ENCODE measurements at regions not wholly inside any gene's neighbourhood (a gene's known extent, or its start where the extent isn't known, plus 50 kb on each side); places are given as distances from the start of the nearest gene placed in this dataset.

DNA sequence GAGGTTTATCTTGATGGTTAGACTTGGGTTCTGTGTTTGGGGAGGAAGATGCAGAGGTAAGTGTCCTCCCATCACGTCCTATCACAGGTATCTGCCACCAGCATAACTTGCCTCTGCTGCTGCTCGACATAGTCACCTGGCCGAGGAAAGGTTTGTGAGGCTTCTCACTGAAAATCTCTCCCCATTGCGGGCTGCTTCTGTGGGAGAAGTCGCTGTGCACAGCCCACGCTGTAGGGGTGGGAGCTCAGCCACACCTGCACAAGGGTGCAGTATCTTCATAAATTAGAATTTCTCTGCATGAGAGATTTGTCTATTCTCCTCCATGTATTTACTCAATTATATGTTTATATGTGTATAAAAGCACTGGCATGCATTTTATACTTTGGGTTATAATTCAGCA, 415.7 kb upstream of the MYT1L start:
- WGBS, 2 experiments (ENCODE audit: insufficient coverage in 1 of 2, insufficient read length in 1 of 2), result 92 to 100% methylated on average over 3 to 6 of the region's 6 CpGs
- Histone ChIP-seq H3K9me3 (ENCODE audit: control insufficient read depth, low read length) (no peaks in the 10 kb centered on the region), H3K4me1 (ENCODE audit: control insufficient read depth, insufficient read depth, low read length) (no peaks in the 10 kb centered on the region), H3K27ac (ENCODE audit: low read depth, low read length) (no peak overlapping the region), H3K36me3 (ENCODE audit: control insufficient read depth, insufficient read depth, low read length) (no peaks in the 10 kb centered on the region), H3K4me3 (ENCODE audit: low read length) (no peak overlapping the region), H3K9ac (ENCODE audit: extremely low read depth, low read length, poor library complexity, severe bottlenecking) (no peak overlapping the region), H3K27me3 (ENCODE audit: control insufficient read depth, insufficient read depth, low read length, poor library complexity, severe bottlenecking) (no peaks in the 10 kb centered on the region)
- Mint-ChIP-seq H3K4me3 (no peak overlapping the region), H3K4me1 (no peaks in the 10 kb centered on the region), H3K36me3 (ENCODE audit: low read depth) (no peaks in the 10 kb centered on the region), H3K9me3 (peaks cover 5% of the 10 kb centered on the region), H3K27me3 (ENCODE audit: insufficient read depth) (no peaks in the 10 kb centered on the region), H3K27ac (no peak overlapping the region)
- no peak for DNase-seq
- TF ChIP-seq CTCF (conservative IDR thresholded peaks at IDR 0.05), result no peak

- no peak for DNase-seq
- H3K9me3 Mint-ChIP-seq, result no peaks in the 10 kb centered on the region
- H3K36me3 ChIP-seq (ENCODE audit: control insufficient read depth, insufficient read depth, low read length), result no peaks in the 10 kb centered on the region
- no peaks in the 10 kb centered on the region for H3K36me3 Mint-ChIP-seq (ENCODE audit: low read depth)
- no peaks in the 10 kb centered on the region for H3K4me1 Mint-ChIP-seq
- no peaks in the 10 kb centered on the region for H3K27me3 Mint-ChIP-seq (ENCODE audit: insufficient read depth)
- 91 to 98% methylated on average over 10 to 13 of the region's 13 CpGs for WGBS, 2 experiments (ENCODE audit: insufficient coverage in 1 of 2, insufficient read length in 1 of 2)
- no peaks in the 10 kb centered on the region for H3K9me3 ChIP-seq (ENCODE audit: control insufficient read depth, low read length)
- H3K4me3 ChIP-seq (ENCODE audit: low read length), result no peak overlapping the region
- no peak for TF ChIP-seq CTCF (conservative IDR thresholded peaks at IDR 0.05)
- H3K4me3 Mint-ChIP-seq, result no peak overlapping the region
- H3K27ac ChIP-seq (ENCODE audit: low read depth, low read length), result no peak overlapping the region
- H3K4me1 ChIP-seq (ENCODE audit: control insufficient read depth, insufficient read depth, low read length), result no peaks in the 10 kb centered on the region
- H3K27me3 ChIP-seq (ENCODE audit: control insufficient read depth, insufficient read depth, low read length, poor library complexity, severe bottlenecking), result no peaks in the 10 kb centered on the region
- no peak overlapping the region for H3K9ac ChIP-seq (ENCODE audit: extremely low read depth, low read length, poor library complexity, severe bottlenecking)
- H3K27ac Mint-ChIP-seq, result no peak overlapping the region
Measured at GRCh38 chr2:2744958-2745715, 414.1 kb upstream of the MYT1L start.

DNA sequence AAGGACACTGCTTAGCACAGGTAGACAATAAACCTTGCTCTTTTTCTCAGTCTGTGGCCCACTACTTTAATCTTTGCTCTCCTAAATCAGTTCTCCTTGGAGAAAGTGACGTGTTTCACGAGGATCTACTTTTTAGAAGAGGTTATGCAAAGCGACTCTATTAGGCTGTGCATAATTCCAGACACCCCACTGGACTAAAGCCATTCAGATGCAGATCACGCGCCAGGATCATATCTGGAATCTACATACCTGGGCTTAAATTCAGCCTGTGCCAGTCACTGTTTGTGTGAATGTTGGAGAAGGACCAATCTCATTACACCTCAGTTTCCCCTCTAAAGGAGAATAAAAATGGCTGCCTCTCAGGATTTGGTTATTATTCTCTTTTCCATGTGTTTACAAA, 413.0 kb upstream of the MYT1L start:
- Histone ChIP-seq H3K9me3 (ENCODE audit: control insufficient read depth, low read length) (no peaks in the 10 kb centered on the region), H3K4me1 (ENCODE audit: control insufficient read depth, insufficient read depth, low read length) (no peaks in the 10 kb centered on the region), H3K36me3 (ENCODE audit: control insufficient read depth, insufficient read depth, low read length) (no peaks in the 10 kb centered on the region), H3K9ac (ENCODE audit: extremely low read depth, low read length, poor library complexity, severe bottlenecking) (no peak overlapping the region), H3K27me3 (ENCODE audit: control insufficient read depth, insufficient read depth, low read length, poor library complexity, severe bottlenecking) (no peaks in the 10 kb centered on the region), H3K4me3 (ENCODE audit: low read length) (no peak overlapping the region), H3K27ac (ENCODE audit: low read depth, low read length) (peak overlapping the region; percentile 57)
- Mint-ChIP-seq H3K27ac (no peak overlapping the region), H3K9me3 (no peaks in the 10 kb centered on the region), H3K27me3 (ENCODE audit: insufficient read depth) (no peaks in the 10 kb centered on the region), H3K36me3 (ENCODE audit: low read depth) (no peaks in the 10 kb centered on the region), H3K4me1 (no peaks in the 10 kb centered on the region), H3K4me3 (no peak overlapping the region)
- 69 to 74% methylated on average over 2 to 5 of the region's 5 CpGs for WGBS, 2 experiments (ENCODE audit: insufficient coverage in 1 of 2, insufficient read length in 1 of 2)
- no peak for TF ChIP-seq CTCF (conservative IDR thresholded peaks at IDR 0.05)
- DNase-seq, result no peak
